ENCODE measurements at regions not wholly inside any gene's neighbourhood (a gene's known extent, or its start where the extent isn't known, plus 50 kb on each side); places are given as distances from the start of the nearest gene placed in this dataset.

- no peak for TF ChIP-seq POLR2A (IDR thresholded peaks at IDR 0.05)
- TF ChIP-seq, protein P1, sequence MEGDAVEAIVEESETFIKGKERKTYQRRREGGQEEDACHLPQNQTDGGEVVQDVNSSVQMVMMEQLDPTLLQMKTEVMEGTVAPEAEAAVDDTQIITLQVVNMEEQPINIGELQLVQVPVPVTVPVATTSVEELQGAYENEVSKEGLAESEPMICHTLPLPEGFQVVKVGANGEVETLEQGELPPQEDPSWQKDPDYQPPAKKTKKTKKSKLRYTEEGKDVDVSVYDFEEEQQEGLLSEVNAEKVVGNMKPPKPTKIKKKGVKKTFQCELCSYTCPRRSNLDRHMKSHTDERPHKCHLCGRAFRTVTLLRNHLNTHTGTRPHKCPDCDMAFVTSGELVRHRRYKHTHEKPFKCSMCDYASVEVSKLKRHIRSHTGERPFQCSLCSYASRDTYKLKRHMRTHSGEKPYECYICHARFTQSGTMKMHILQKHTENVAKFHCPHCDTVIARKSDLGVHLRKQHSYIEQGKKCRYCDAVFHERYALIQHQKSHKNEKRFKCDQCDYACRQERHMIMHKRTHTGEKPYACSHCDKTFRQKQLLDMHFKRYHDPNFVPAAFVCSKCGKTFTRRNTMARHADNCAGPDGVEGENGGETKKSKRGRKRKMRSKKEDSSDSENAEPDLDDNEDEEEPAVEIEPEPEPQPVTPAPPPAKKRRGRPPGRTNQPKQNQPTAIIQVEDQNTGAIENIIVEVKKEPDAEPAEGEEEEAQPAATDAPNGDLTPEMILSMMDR (IDR thresholded peaks at IDR 0.05) = no peak
These were observed 55.5 kb upstream of the ADAMTS9 start for GRCh38 chr3:64743156-64743886.

Data from thyroid gland (tissue), 4 donors.